SK-N-SH (cell line): ENCODE measurements at regions not wholly inside any gene's neighbourhood (a gene's known extent, or its start where the extent isn't known, plus 50 kb on each side); places are given as distances from the start of the nearest gene placed in this dataset.

Source experiments
- CTCF ChIA-PET: fragments of 300-600, 350-600 bp; formaldehyde crosslinking; extraction: SDS; loops from one replicate; lab custom pipeline; 2021; lab: Yijun Ruan, JAX
- POLR2A ChIA-PET: fragments of 350-600 bp; sonication (Branson Sonifier 250); formaldehyde crosslinking; extraction: SDS; loops from one replicate; lab custom pipeline; 2020; ENCODE audit warnings: antibody characterized with exemption, inconsistent platforms; lab: Yijun Ruan, JAX
- DNase-seq: peaks from one replicate; pipeline ENCODE4 v3.0.0; 2012
- H2AFZ ChIP-seq: fragments of 200-600 bp; sonication (generic); 2 replicates; pipeline ENCODE4 v1.8.1; 2016; ENCODE audit warnings: antibody characterized with exemption, mild to moderate bottlenecking, low read depth
- H3F3A ChIP-seq: fragments of 200-600 bp; sonication (generic); replicated peaks from 2 replicates; pipeline ENCODE3; 2016; ENCODE audit warnings: antibody characterized with exemption, mild to moderate bottlenecking; ENCODE audit not compliant: insufficient read depth
- H3K27ac ChIP-seq, 2 experiments: fragments of 200-500 bp in 1 of 2; fragments of 200-600 bp in 1 of 2; sonication (Bioruptor generic) in 1 of 2; sonication (generic), shearing (Covaris generic) in 1 of 2; 2 replicates each; pipeline versions ENCODE4 v1.5.1 to v1.6.1; 2014 to 2016; ENCODE audit warnings: low read depth in 2 of 2, inconsistent platforms in 1 of 2, low read length in 1 of 2, mild to moderate bottlenecking in 1 of 2, mixed read lengths in 1 of 2
- H3K27me3 ChIP-seq: fragments of 200-600 bp; sonication (generic), shearing (Covaris generic); 2 replicates; pipeline ENCODE4 v1.6.1; 2016; ENCODE audit warnings: mixed run types; ENCODE audit not compliant: insufficient read depth
- H3K36me3 ChIP-seq, 2 experiments: fragments of 200-500 bp in 1 of 2; fragments of 200-600 bp in 1 of 2; sonication (Bioruptor generic) in 1 of 2; sonication (generic) in 1 of 2; replicated peaks in 1 of 2; 2 replicates each; pipeline versions ENCODE3 to v1.5.1; 2014 to 2016; ENCODE audit warnings: low read length in 1 of 2, mild to moderate bottlenecking in 1 of 2; ENCODE audit not compliant: insufficient read depth in 2 of 2, control insufficient read depth in 1 of 2
- H3K4me1 ChIP-seq, 2 experiments: fragments of 200-500 bp in 1 of 2; fragments of 200-600 bp in 1 of 2; sonication (Bioruptor generic) in 1 of 2; sonication (generic), shearing (Covaris generic) in 1 of 2; 2 replicates each; pipeline versions ENCODE4 v1.5.1 to v1.6.1; 2014 to 2016; ENCODE audit warnings: low read depth in 1 of 2, low read length in 1 of 2, mixed run types in 1 of 2; ENCODE audit not compliant: insufficient read depth in 2 of 2, control insufficient read depth in 1 of 2
- H3K4me2 ChIP-seq: fragments of 200-600 bp; sonication (generic), shearing (Covaris generic); 2 replicates; pipeline ENCODE4 v1.6.1; 2017; ENCODE audit warnings: mixed run types
- H3K4me3 ChIP-seq, 2 experiments: fragments of 200-500 bp in 1 of 2; fragments of 200-600 bp in 1 of 2; sonication (Bioruptor generic) in 1 of 2; sonication (generic), shearing (Covaris generic) in 1 of 2; 2 replicates each; pipeline versions ENCODE4 v1.5.1 to v1.8.1; 2014 to 2016; ENCODE audit warnings: low read depth in 2 of 2, inconsistent platforms in 1 of 2, low read length in 1 of 2, mild to moderate bottlenecking in 1 of 2, mixed read lengths in 1 of 2, moderate library complexity in 1 of 2
- H3K79me2 ChIP-seq: fragments of 200-600 bp; sonication (generic); 2 replicates; pipeline ENCODE4 v1.8.1; 2017; ENCODE audit warnings: mild to moderate bottlenecking; ENCODE audit not compliant: insufficient read depth
- H3K9ac ChIP-seq: fragments of 200-600 bp; sonication (generic); 2 replicates; pipeline ENCODE4 v1.6.1; 2017; ENCODE audit warnings: mixed run types
- H3K9me2 ChIP-seq: fragments of 200-600 bp; sonication (generic); 2 replicates; pipeline ENCODE4 v1.6.1; 2017; ENCODE audit warnings: mixed run types
- H3K9me3 ChIP-seq: fragments of 200-600 bp; sonication (generic); 2 replicates; pipeline ENCODE4 v1.6.1; 2017; ENCODE audit warnings: mixed run types, mild to moderate bottlenecking, moderate library complexity
- H4K20me1 ChIP-seq: fragments of 200-600 bp; sonication (generic); 2 replicates; pipeline ENCODE4 v1.6.1; 2017; ENCODE audit warnings: mild to moderate bottlenecking, mixed run types; ENCODE audit not compliant: insufficient read depth
- CHD2 ChIP-seq: fragments of 150-350 bp; IDR thresholded peaks from 2 replicates; pipeline ENCODE4 v1.6.1; 2018; ENCODE audit warnings: low read length; ENCODE audit not compliant: partially characterized antibody
- EP300 ChIP-seq, 2 experiments: IDR thresholded peaks; 2 replicates each; pipeline versions ENCODE4 v1.4.0 to v1.6.1; 2012; ENCODE audit warnings: borderline replicate concordance in 1 of 2, low read depth in 1 of 2, low read length in 1 of 2
- EZH2phosphoT487 ChIP-seq: fragments of 200-600 bp; sonication (generic); IDR thresholded peaks from 2 replicates; pipeline ENCODE4 v1.6.1; 2017; ENCODE audit warnings: low read depth, mixed run types, mild to moderate bottlenecking, antibody characterized with exemption, moderate library complexity, borderline replicate concordance
- FOXJ3 ChIP-seq: sonication (generic); formaldehyde crosslinking; IDR thresholded peaks from 2 replicates; pipeline ENCODE4 v1.5.1; 2020; ENCODE audit warnings: mild to moderate bottlenecking, missing genetic modification reagents
- GATA2 ChIP-seq: sonication (generic); formaldehyde crosslinking; IDR thresholded peaks from 2 replicates; pipeline ENCODE4 v1.5.0; 2020; ENCODE audit warnings: mild to moderate bottlenecking, missing genetic modification reagents
- IRF3 ChIP-seq: fragments of 150-350 bp; IDR thresholded peaks from 2 replicates; pipeline ENCODE4 v1.6.1; 2016; ENCODE audit warnings: mild to moderate bottlenecking, low read depth, low read length
- MAX ChIP-seq: IDR thresholded peaks from 2 replicates; pipeline ENCODE4 v1.4.0; 2012; ENCODE audit warnings: low read depth
- MEF2A ChIP-seq: IDR thresholded peaks from 2 replicates; pipeline ENCODE4 v1.4.0; 2012; ENCODE audit warnings: low read depth, borderline replicate concordance
- NFIC ChIP-seq: IDR thresholded peaks from 2 replicates; pipeline ENCODE4 v1.4.0; 2012; ENCODE audit warnings: borderline replicate concordance
- NRF1 ChIP-seq: IDR thresholded peaks from 2 replicates; pipeline ENCODE4 v1.6.1; 2012; ENCODE audit warnings: low read depth, mild to moderate bottlenecking, low read length
- RAD21 ChIP-seq: IDR thresholded peaks from 2 replicates; pipeline ENCODE4 v1.6.1; 2012; ENCODE audit warnings: mild to moderate bottlenecking, low read length
- SMC3 ChIP-seq: IDR thresholded peaks from 2 replicates; pipeline ENCODE4 v1.6.1; 2012; ENCODE audit warnings: low read depth, low read length, improper control_type of control experiment
- TCF12 ChIP-seq: IDR thresholded peaks from 2 replicates; pipeline ENCODE4 v1.4.0; 2012
- YY1 ChIP-seq: IDR thresholded peaks from 2 replicates; pipeline ENCODE4 v1.4.0; 2012; ENCODE audit warnings: low read depth, mild to moderate bottlenecking
- ZBTB33 ChIP-seq: IDR thresholded peaks from 2 replicates; pipeline ENCODE4 v1.4.0; 2012; ENCODE audit warnings: low read depth, borderline replicate concordance
- WGBS: methylation state at CpG from one replicate; pipeline ENCODE4 v1.1.6; 2017; ENCODE audit warnings: low lambda C conversion rate; 5-methylcytosine and 5-hydroxymethylcytosine counted together
- TF ChIP-seq, protein P1 (sequence below): IDR thresholded peaks from 2 replicates; pipeline ENCODE4 v1.6.1; 2012; ENCODE audit warnings: mild to moderate bottlenecking, low read depth, low read length, moderate library complexity
- TF ChIP-seq, protein P2 (sequence below): IDR thresholded peaks from 2 replicates; pipeline ENCODE4 v1.4.0; 2012; ENCODE audit warnings: low read depth, borderline replicate concordance
- TF ChIP-seq, protein P3 (sequence below): fragments of 200-600 bp; sonication (generic); IDR thresholded peaks from 2 replicates; pipeline ENCODE4 v1.6.1; 2017; ENCODE audit warnings: antibody characterized with exemption, mild to moderate bottlenecking, moderate library complexity

GRCh38 chr4:165774326-165774725 lies 98.7 kb upstream of the TLL1 start:
- no peaks in the 10 kb centered on the region for H3K79me2 ChIP-seq
- H3K9me2 ChIP-seq, result no peaks in the 10 kb centered on the region
- no peaks in the 10 kb centered on the region for H3F3A ChIP-seq
- H2AFZ ChIP-seq, result no peak overlapping the region
- no peaks in the 10 kb centered on the region for H3K36me3 ChIP-seq
- POLR2A ChIA-PET, result no interaction called here
- no peak overlapping the region for H3K4me3 ChIP-seq
- H3K4me2 ChIP-seq, result no peak overlapping the region
- DNase-seq, result no peak
- H4K20me1 ChIP-seq, result no peaks in the 10 kb centered on the region
- H3K4me1 ChIP-seq, result no peaks in the 10 kb centered on the region
- H3K9ac ChIP-seq, result no peak overlapping the region
- WGBS, result 5% methylated on average over 1 of the region's 1 CpG
- H3K9me3 ChIP-seq, result no peaks in the 10 kb centered on the region
- TF ChIP-seq GATA2 (CRISPR knock-in tag), result no peak
- TF ChIP-seq MAX, result no peak
- no peak for TF ChIP-seq SMC3
- no peak for TF ChIP-seq CHD2
- TF ChIP-seq EZH2phosphoT487, result no peak
- no peak for TF ChIP-seq FOXJ3 (CRISPR knock-in tag)
- TF ChIP-seq RAD21, result no peak
- TF ChIP-seq IRF3, result no peak
- TF ChIP-seq, all 33 proteins: peak for 0
- H3K27ac ChIP-seq, result no peak overlapping the region
- CTCF ChIA-PET, result no interaction called here
- H3K27me3 ChIP-seq, result no peaks in the 10 kb centered on the region

- DNase-seq, result no peak
- no peak for TF ChIP-seq TCF12
- TF ChIP-seq NRF1, result no peak
- no peak for TF ChIP-seq NFIC
- no peak for TF ChIP-seq EP300 (IDR thresholded peaks at IDR 0.05; ENCODE audit: borderline replicate concordance in 1 of 2, low read depth in 1 of 2, low read length in 1 of 2)
- TF ChIP-seq, protein P1, sequence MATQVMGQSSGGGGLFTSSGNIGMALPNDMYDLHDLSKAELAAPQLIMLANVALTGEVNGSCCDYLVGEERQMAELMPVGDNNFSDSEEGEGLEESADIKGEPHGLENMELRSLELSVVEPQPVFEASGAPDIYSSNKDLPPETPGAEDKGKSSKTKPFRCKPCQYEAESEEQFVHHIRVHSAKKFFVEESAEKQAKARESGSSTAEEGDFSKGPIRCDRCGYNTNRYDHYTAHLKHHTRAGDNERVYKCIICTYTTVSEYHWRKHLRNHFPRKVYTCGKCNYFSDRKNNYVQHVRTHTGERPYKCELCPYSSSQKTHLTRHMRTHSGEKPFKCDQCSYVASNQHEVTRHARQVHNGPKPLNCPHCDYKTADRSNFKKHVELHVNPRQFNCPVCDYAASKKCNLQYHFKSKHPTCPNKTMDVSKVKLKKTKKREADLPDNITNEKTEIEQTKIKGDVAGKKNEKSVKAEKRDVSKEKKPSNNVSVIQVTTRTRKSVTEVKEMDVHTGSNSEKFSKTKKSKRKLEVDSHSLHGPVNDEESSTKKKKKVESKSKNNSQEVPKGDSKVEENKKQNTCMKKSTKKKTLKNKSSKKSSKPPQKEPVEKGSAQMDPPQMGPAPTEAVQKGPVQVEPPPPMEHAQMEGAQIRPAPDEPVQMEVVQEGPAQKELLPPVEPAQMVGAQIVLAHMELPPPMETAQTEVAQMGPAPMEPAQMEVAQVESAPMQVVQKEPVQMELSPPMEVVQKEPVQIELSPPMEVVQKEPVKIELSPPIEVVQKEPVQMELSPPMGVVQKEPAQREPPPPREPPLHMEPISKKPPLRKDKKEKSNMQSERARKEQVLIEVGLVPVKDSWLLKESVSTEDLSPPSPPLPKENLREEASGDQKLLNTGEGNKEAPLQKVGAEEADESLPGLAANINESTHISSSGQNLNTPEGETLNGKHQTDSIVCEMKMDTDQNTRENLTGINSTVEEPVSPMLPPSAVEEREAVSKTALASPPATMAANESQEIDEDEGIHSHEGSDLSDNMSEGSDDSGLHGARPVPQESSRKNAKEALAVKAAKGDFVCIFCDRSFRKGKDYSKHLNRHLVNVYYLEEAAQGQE, result no peak
- no peak for TF ChIP-seq ZBTB33
- TF ChIP-seq, protein P2, sequence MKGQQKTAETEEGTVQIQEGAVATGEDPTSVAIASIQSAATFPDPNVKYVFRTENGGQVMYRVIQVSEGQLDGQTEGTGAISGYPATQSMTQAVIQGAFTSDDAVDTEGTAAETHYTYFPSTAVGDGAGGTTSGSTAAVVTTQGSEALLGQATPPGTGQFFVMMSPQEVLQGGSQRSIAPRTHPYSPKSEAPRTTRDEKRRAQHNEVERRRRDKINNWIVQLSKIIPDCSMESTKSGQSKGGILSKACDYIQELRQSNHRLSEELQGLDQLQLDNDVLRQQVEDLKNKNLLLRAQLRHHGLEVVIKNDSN, result no peak
- no peak for TF ChIP-seq CHD2
- TF ChIP-seq MEF2A, result no peak
- TF ChIP-seq YY1, result no peak
- TF ChIP-seq, protein P3, sequence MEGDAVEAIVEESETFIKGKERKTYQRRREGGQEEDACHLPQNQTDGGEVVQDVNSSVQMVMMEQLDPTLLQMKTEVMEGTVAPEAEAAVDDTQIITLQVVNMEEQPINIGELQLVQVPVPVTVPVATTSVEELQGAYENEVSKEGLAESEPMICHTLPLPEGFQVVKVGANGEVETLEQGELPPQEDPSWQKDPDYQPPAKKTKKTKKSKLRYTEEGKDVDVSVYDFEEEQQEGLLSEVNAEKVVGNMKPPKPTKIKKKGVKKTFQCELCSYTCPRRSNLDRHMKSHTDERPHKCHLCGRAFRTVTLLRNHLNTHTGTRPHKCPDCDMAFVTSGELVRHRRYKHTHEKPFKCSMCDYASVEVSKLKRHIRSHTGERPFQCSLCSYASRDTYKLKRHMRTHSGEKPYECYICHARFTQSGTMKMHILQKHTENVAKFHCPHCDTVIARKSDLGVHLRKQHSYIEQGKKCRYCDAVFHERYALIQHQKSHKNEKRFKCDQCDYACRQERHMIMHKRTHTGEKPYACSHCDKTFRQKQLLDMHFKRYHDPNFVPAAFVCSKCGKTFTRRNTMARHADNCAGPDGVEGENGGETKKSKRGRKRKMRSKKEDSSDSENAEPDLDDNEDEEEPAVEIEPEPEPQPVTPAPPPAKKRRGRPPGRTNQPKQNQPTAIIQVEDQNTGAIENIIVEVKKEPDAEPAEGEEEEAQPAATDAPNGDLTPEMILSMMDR, result no peak
These were observed 92.9 kb upstream of the TLL1 start for GRCh38 chr4:165779950-165780670.

More at GRCh38 chr4:165779950-165780670, 92.9 kb upstream of the TLL1 start:
- Histone ChIP-seq H2AFZ (no peak overlapping the region), H4K20me1 (no peaks in the 10 kb centered on the region), H3K27ac (no peak overlapping the region), H3K4me3 (no peak overlapping the region), H3F3A (no peaks in the 10 kb centered on the region), H3K27me3 (no peaks in the 10 kb centered on the region), H3K36me3 (no peaks in the 10 kb centered on the region), H3K9me3 (no peaks in the 10 kb centered on the region), H3K9ac (no peak overlapping the region), H3K79me2 (no peaks in the 10 kb centered on the region), H3K4me2 (no peak overlapping the region), H3K4me1 (no peaks in the 10 kb centered on the region), H3K9me2 (no peaks in the 10 kb centered on the region; the same call in 1 of the 2 replicates)
- POLR2A ChIA-PET, result no interaction called here
- 12% methylated on average over 5 of the region's 5 CpGs for WGBS
- CTCF ChIA-PET, result no interaction called here
